NCI-H446 treated with DMSO at 0.1 percent for 48 hours (cell line): ENCODE measurements at regions not wholly inside any gene's neighbourhood (a gene's known extent, or its start where the extent isn't known, plus 50 kb on each side); places are given as distances from the start of the nearest gene placed in this dataset.

Source experiments
- DNase-seq: peaks from one replicate; lab custom pipeline; 2025; lab: John Stamatoyannopoulos, UW

DNA sequence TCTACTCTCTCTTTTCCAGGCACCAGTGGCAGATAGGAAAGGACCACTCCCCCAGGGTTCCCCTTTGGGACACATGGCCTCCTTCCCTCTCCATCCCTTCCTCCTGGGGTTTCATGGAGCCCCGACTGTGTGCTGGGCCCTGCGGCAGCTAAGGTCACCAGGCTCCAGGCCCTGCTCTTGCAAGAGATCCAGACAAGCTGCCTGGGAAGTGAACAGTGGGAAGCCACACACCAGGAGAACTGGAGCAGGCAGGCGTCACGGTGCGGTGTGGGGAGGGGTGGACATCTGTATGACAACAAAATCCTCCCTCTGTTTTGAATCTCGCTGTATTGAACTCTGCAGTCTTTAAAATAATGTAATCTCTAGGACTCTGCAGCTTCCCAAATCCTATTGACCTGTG lies 330.1 kb downstream of the UQCRFS1 start:
- no peak for DNase-seq

DNA sequence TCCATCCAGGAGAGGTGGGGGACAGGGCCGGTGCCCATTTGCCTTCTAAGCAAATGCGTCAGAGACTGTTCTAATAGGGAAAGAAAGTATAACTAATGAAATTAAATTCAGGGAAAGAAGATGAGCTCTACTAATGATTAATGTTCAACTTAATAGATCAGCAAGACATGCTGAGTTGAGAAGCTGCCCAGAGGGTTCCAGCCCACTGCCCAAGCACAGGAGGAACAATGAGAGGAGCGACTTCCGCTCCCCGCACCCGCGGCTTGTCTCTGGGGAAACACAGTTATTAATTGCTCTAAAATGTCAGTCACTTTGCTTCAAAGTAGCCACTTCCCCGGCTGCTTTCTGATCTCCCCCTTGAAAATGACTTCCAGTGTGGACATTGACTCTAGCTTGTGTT lies 331.3 kb downstream of the UQCRFS1 start:
- peak; percentile 77 for DNase-seq

DNA sequence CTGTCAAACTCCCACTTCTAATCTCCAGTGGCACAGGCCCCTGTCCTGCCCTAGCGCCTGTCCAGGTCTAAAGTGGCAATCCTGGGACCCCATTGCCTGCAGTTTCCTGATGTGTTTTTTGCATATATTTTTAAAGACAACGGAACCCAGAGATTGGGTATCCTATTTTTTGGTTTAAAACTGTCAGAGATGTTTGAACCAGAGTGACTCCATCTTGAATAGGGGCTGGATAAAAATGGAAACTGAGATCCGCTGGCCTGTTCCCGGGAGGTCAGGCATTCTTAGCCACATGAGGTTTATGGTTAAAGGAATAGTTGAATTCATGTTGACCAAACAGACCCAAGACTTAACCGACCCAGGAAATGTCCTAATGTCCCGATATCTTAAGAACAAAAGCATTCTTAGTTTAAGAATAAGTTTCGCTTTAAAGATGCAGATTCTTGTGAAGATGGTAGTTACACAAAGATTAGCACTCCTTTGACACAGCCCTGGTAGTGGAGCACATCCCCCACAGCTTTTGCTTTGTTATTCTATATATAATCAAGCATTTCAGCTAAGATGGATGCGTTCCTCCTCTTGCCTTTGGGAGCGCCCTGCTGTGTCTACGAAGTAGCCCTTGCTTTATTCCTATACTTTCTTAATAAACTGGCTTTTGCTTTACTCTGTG lies 332.1 kb downstream of the UQCRFS1 start:
- DNase-seq: no peak

DNA sequence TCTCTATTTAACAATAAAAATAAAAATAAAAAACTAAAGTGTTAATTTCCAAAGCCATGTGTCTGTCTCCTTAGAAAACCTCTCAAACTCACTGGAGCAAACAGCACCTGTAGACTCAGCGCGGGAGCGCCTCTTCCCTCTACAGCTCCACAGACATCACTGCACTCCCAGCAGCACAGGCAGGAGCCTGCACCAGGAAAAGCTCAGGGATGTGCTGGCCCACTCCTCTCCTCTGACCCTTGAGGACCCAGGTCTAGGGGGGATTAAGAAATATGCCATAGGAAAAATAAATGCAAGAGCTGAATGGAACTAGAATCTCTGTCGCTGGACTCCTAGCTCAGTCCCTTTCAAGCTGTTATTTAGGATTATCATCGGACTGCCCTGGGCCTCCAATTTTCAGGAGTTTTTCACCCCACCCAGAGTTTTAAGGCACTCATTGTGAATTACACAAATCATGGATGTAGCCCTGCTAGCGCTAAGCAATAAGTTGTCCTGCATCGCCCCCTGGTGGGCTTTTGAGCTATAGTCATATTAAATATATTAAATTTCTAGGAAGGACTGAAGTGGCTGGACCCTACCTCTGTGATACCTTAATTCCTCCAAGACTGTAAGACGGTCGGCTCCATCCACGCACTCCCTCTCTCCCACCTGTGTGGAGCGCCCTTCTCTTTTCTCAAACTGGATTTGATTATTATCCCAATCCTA lies 333.9 kb downstream of the UQCRFS1 start:
- DNase-seq: peak; percentile 4

DNA sequence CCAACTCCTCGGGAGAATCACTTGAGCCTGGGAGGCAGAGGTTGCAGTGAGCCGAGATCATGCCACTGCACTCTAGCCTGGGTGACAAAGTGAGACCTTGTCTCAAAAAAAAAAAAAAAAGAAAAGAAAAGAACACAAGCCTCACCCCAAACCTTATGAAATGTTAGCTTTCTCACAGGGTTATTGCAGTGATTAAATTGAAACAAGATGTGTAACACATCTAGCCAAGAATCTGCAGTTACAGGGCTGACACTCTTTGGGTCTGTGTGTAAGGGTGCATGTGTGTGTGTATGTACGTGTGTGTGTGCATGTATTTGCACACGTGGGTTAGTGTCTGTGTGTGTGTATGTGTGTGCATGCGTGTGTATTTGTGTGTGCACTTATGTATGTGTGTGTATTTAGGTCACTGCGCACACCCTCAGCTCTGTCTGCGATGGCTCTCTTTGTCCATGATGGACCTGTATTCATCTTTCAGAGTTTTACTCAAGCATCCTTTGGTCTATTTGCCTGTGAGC lies 336.3 kb downstream of the UQCRFS1 start:
- no peak for DNase-seq

DNA sequence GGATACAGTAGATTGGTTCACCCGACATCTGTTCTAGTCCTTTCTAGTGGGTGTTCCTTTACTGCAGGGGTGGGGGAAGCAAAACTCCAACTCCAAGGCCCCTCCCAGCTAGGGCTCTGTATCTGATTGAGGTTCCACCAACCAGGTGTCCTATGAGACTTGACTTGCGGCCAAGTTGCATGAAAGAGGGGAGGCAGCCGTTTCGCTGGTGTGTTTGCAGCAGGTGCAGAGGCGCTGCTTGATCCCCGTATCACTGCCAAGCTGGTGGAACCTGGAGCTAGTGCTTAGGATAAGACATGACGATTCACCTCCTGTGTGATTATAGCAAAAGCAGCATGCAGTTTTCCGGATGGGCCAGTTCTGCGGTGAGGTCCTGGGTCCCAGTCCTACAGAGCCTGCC lies 338.2 kb downstream of the UQCRFS1 start:
- DNase-seq: no peak

DNA sequence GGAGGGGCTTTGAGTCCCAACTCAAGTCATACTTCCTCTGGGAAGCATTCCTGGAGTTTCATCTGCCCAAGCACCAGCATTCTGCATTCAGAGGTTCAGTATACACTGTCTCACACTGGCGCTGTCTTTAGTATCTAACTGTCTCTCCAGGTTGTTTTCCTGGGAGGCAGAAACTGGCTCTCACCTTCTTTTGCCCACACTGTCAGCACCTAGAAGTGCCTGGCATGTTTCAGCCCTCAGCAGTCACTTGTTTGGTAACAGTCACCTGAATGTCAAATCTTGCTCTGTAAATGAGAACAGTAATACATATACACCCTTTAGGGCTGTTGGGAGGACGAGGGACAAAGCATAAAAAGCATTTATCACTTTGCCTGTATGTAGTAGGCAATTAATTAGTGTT lies 339.6 kb downstream of the UQCRFS1 start:
- no peak for DNase-seq

DNA sequence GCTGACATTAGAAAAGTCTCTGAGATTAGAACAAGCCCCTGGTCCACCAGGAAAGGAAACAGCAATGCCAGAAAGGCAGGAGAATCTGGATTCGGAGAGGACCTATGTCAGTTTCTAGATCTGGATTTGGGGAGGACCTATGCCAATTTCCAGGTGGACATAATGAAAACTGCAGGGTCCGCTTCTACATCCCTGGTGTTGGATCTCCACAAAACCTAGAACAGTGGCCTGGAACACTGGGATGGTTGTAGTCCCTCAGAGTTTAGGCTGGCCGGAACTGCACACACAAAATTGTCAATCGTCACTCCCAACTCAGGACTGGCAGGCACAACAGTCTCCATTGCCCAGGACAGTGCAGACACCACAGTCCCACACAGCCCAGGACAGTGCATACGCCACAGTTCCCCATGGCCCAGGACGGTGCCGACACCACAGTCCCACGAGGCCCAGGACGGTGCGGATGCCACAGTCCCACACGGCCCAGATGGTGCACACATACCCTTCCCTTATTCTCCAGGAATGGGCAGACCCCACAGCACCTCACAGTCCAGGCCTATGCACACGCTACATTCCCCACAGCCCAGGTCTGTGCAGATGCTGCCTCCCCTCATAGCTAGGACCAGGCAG lies 341.7 kb downstream of the UQCRFS1 start:
- DNase-seq: no peak

DNA sequence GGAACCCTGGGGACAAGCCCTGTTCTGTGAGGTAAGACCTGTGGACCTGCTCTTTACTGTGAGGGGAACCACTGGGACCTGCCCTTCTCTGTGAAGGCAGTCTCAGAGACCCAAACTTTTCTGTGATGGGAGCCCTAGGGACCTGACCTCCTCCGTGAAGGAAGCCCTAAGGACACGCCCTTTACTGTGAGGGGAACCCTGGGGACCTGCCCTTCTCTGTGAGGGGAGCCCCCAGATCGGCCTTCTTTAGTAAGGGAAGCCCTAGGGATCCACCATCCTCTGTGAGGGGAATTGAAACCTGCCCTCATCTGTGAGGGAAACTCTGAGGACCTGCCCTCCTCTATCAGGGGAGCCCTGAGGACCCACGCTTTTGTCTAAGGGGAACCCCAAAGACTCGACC lies 343.5 kb downstream of the UQCRFS1 start:
- DNase-seq: no peak

DNA sequence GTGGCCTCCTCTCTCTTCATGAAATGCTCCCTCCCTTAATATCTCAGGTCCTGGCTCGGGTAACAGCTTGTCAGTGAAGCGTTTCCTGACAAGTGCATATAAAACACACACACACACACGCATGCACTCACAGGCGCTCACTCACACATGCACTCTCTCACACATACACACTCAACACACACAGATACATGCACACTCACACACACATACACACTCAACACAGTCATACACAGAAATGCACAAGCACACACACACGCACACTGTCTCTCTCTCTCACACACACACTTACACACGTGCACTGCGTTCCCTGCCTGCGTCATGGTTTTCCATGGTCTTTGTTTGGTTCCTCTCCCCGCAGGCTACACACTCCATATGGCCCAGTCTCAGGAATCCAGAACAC lies 344.1 kb downstream of the UQCRFS1 start:
- no peak for DNase-seq

DNA sequence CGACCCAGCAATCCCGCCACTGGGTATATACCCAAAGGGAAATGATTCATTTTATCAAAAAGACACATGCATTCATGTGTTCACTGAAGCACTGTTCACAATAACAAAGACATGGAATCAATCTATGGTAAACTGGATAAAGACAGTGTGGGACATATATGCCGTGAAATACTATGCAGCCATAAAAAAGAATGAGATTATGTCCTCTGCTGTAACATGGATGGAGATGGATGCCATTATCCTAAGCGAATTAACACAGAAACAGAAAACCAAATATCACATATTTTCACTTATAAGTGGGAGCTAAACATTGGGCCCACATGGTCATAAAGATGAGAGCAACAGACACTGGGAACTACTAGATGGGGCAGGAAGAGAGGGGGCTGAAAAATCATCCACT lies 345.0 kb downstream of the UQCRFS1 start:
- no peak for DNase-seq

DNA sequence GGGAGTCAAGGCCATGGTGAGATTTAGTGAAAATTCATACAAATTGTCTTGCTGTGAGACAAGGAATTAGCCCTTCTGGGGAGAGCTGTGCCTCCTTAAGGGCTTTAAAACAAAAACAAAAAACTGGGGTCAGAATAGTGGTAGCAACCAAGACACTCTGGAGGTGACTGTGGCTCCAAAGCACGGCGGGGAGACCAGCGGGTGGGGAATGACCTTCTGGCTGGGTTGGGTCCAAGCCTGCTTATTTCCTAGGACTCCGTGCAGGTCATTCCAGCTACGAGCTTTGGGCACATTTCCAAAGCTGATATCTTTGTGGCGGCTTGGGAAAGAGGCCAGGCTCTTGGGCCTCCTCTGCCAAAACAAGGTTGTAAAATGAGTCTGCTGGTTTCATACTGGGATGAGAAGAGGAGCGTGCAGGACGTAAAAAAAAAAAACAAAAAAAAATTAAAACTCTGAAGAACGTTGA lies 348.3 kb downstream of the UQCRFS1 start:
- DNase-seq: no peak

DNA sequence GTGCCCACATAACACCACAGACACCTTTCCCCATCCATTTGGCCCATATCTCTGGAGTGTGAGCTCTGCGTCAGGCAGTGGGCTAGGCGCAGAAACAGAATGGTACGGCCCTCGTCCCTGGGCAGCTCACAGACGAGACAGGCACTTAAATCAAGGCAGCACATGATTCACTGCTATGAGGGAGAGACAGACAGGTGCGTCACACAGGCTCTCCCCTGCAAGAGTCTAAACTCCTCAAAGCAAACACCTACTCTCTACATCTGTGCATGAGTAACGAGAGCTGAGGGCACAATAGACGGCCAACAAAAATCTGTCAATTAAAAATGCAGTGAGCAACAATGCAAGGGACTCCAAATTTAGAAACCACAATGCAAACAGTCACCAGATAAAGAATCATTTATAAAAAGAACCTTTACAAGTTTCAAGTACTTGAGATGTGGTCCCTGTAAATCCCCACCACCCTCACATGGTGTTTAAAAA lies 348.9 kb downstream of the UQCRFS1 start:
- no peak for DNase-seq

DNA sequence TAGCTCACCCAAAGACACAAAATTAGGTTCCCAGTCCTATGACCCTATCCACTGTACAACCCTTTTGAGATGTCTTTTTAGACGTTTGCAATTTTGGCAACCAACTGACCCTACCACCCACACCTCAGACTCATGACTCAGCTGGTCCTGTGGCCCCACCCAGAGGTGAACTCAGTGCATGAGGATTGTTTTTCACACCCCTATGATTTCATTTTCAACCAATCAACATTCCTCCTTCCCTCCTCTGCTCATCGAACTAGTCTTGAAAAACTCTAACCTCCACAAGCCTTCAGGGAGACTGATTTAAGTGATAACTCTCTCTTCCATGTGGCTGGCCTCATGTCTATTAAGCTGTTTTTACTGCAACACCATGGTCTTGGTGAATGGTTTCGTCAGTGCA lies 350.7 kb downstream of the UQCRFS1 start:
- no peak for DNase-seq

DNA sequence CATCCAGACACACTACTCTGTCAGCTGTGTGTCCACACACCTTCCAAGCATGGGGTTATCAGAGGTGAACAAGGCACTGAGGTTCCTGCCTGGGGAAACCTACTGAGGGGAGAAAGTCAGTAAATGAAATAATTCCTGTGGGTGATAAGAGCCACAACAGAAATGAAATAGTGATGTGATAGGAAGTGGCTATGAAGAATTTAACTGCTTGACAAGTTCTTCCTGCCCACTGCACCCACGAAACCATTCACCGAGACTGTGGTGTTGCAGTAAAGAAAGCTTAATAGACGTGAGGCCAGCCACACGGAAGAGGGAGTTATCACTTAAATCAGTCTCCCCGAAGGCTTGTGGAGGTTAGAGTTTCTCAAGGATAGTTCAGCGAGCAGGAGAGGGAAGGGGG lies 353.1 kb downstream of the UQCRFS1 start:
- DNase-seq: no peak

DNA sequence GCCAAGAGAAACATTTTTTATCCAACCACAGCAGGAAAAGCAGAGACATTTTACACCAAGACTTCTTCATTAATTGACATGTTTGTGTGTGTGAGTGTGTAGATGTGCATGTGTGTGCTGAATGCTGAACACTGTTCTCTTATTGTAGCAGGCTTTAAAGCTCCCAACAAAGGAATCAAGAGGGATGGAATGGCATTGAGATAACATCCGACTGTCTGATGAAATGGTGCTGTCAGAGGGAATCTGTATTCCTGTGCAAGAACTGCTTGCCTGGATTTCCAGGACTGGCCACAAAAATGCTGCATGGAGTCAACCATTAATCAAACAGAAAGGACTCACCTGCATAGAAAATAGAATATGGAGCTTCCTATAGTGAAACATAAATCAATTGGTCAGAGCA lies 354.0 kb downstream of the UQCRFS1 start:
- no peak for DNase-seq

DNA sequence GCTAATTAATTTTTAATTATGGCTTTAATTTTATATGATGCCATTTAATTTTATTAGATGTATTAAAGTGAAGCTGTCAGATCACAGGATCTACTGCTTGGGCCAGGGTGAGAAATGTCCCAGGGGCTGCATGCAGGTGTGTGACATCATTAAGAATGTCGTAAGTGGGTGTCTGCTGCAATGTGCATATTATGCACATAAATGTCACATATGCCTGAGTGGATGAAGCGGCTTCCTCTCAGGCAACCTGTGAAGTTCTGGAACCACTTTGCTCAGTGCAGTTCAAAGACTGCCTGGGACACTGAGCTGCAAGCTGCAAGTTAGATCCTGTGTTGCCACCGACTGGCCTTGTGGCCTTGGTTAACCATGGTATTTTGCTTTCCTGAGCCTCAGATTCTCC lies 355.0 kb downstream of the UQCRFS1 start:
- DNase-seq: no peak

DNA sequence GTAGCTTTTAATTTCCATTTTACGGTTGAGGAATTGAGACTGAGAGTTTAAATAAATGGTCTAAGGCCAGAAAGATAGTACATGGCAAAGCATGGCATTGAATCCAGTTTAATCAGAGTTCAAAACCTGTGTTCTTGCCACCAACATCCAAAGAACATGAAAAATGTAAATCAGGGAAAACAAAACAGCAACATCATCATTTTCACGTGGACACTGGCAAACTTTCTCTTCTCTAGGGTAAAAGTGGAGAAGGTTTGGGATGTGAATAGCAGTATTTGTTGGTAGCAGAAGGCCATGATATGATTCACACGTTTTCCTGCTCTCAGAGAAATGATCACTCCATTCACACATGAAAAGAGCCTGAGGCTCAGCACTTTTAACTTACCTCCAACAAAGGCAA lies 357.7 kb downstream of the UQCRFS1 start:
- no peak for DNase-seq

DNA sequence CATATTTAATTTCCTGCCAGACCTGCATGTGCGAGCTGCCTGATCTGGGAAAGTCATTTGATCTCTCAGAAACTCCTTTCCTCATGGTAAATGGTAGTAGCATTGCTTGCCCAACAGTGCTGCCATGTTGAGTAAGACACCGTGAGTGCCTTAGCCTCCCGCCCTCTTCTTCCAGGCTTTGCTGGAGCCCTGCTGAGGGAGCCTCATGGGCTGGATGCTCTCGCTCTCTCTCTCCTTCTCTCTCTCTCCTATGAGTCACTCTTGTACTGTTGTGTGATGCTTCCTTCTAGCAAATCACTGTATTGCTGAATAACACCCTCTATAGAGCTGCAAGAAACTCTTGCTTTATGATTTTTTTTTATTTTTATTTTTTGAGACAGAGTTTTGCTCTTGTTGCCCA lies 365.5 kb downstream of the UQCRFS1 start:
- DNase-seq: no peak

DNA sequence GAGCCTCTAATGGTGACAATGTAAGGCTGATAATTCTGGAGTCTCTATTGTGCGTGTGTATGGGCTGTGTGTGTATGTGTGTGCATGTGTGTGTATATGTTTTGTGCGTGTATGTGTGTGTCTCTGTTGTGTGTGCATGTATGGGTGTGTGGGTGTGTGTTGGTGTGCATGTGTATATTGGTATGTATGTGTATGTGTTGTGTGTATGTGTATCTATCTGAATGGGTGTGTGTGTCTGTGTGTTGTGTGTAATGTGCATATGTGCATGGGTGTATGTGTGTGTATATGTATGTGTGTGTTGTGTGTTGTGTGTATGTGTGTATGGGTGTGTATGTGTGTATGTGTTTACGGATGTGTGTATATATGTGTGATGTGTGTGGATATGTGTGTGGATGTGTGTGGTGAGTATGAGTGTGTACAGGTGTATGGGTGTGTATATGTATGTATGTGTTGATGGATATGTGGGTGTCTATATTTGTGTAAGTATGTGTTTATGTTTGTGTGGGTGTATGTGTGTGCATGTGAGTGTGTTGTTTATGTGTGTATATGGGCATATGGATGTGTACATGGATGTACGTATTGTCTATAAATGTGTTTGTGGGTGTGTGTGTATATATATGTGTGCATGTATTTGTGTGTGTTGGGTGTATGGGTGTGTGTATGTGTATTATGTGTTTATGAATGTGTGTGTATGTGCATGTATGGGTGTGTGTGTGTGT lies 366.7 kb downstream of the UQCRFS1 start:
- no peak for DNase-seq

DNA sequence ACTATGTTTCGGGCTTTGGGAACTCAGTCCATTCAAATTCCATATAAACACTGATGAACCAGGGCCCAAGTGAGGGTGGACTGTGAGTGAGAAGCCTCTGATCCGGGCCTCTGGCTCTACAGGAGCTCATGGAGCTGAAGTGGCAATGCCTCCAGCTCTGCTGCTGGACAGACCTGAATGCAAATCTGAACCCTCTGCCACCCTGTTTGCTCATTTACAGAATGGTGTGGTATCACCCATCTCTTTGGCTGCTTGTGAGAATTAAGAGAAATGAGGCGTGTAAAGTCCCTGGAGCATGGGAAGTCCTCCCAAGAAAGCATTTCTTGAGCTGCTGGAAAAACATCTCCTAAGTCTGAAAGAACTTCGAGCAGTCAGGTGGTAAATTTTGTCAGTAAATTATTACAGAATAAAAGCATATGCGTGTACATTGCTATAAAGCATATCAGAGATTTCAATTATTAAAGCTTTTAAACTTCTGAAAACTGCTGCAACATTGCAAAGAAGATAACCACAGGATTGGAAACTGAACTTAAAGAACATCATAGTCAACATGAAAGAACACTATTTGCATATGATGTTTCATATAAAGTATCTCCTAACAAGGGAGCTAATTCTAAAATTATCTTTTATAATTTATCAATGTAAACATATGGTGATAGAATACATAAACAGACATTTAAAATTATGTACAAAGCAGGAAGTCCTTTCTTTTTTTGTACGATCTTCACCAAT lies 369.0 kb downstream of the UQCRFS1 start:
- DNase-seq: no peak

DNA sequence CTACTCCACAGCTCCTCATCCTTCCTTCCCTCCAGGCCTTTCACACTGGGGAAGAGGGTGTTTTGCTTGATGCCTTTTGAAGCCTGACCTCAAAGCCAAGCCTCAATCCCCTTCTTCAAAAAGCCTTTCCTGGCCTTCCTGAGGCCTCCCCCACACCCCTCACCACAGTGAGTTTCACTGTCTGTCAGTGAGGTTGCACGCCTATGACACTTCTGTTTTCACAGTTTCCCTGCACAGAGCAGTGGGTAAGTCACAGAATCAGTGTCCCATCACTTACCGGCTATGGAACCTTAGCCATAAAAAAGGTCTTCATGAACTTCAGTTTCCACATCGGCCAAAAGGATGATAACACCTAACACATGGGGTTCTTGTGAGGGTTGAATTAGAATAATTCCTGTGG lies 371.4 kb downstream of the UQCRFS1 start:
- DNase-seq: no peak
